Common myeloid progenitor, CD34-positive (primary cell): ENCODE measurements at regions not wholly inside any gene's neighbourhood (a gene's known extent, or its start where the extent isn't known, plus 50 kb on each side); places are given as distances from the start of the nearest gene placed in this dataset.
A peak's percentile ranks its signal among the peaks of the same experiment; 100 is the strongest.

Source experiments
- CTCF ChIA-PET: fragments of 350-600 bp; sonication (Branson Sonifier 250); formaldehyde crosslinking; loops from one replicate; lab custom pipeline; 2021; ENCODE audit warnings: antibody characterized with exemption; lab: Charles Lee
- POLR2A ChIA-PET: fragments of 350-600 bp; sonication (Branson Sonifier 250); formaldehyde crosslinking; loops from one replicate; lab custom pipeline; 2021; ENCODE audit warnings: antibody characterized with exemption; lab: Charles Lee
- DNase-seq, 3 donors: peaks; one replicate each; pipeline versions ENCODE4 v3.0.0 to v3.0.0-alpha.2; 2013
- H3K27ac ChIP-seq, 2 experiments: 1 replicate in 1 of 2; 2 replicates in 1 of 2; pipeline ENCODE4 v1.7.0; 2013; ENCODE audit warnings: inconsistent platforms in 2 of 2, low read length in 2 of 2, mild to moderate bottlenecking in 2 of 2, low read depth in 1 of 2, moderate library complexity in 1 of 2; ENCODE audit not compliant: severe bottlenecking in 2 of 2, insufficient read depth in 1 of 2, poor library complexity in 1 of 2
- H3K27me3 ChIP-seq, 5 experiments: replicated peaks in 2 of 5; 1 replicate in 3 of 5; 2 replicates in 2 of 5; pipeline versions ENCODE4 v1.6.1 to v1.7.0; 2013; ENCODE audit warnings: low read length in 4 of 5, mild to moderate bottlenecking in 2 of 5, moderate library complexity in 2 of 5, inconsistent platforms in 1 of 5; ENCODE audit not compliant: insufficient read depth in 5 of 5, control insufficient read depth in 4 of 5
- H3K36me3 ChIP-seq, 4 experiments: 1 replicate in 2 of 4; 2 replicates in 2 of 4; pipeline versions ENCODE4 v1.6.1 to v1.7.0; 2013; ENCODE audit warnings: low read length in 3 of 4, control low read depth in 1 of 4, mild to moderate bottlenecking in 1 of 4; ENCODE audit not compliant: control insufficient read depth in 4 of 4, insufficient read depth in 4 of 4
- H3K4me1 ChIP-seq, 4 experiments: 1 replicate in 3 of 4; 2 replicates in 1 of 4; pipeline versions ENCODE4 v1.6.1 to v1.7.1; 2013; ENCODE audit warnings: low read length in 3 of 4, mild to moderate bottlenecking in 3 of 4, control low read depth in 1 of 4, inconsistent platforms in 1 of 4, moderate library complexity in 1 of 4; ENCODE audit not compliant: control insufficient read depth in 4 of 4, insufficient read depth in 4 of 4; ENCODE audit errors: control extremely low read depth in 1 of 4
- H3K4me3 ChIP-seq, 7 experiments: 1 replicate in 4 of 7; 2 replicates in 3 of 7; pipeline versions ENCODE4 v1.5.1 to v1.7.0; 2013; ENCODE audit warnings: mild to moderate bottlenecking in 7 of 7, low read length in 6 of 7, moderate library complexity in 6 of 7, inconsistent platforms in 2 of 7, low read depth in 2 of 7, control low read depth in 1 of 7; ENCODE audit not compliant: insufficient read depth in 4 of 7, control insufficient read depth in 1 of 7; ENCODE audit errors: extremely low read depth in 1 of 7
- H3K9me3 ChIP-seq, 5 experiments: 1 replicate in 4 of 5; 2 replicates in 1 of 5; pipeline versions ENCODE4 v1.6.1 to v1.7.1; 2013; ENCODE audit warnings: low read length in 4 of 5, mild to moderate bottlenecking in 2 of 5, inconsistent platforms in 1 of 5, low read depth in 1 of 5, moderate library complexity in 1 of 5; ENCODE audit not compliant: control insufficient read depth in 4 of 5, insufficient read depth in 2 of 5; ENCODE audit errors: control extremely low read depth in 1 of 5
- WGBS: methylation state at CpG from one replicate; pipeline ENCODE4 v1.1.5; 2013; ENCODE audit not compliant: insufficient coverage; 5-methylcytosine and 5-hydroxymethylcytosine counted together

GRCh38 chrX:147736045-147736444 is 175.7 kb upstream of the FMR1 start:
- no peak for DNase-seq
- Histone ChIP-seq H3K4me3 (no peak overlapping the region), H3K27ac (no peak overlapping the region), H3K4me1 (peaks cover 0 to 6% (median 2%) of the 10 kb centered on the region in 4 experiments), H3K36me3 (no peaks in the 10 kb centered on the region), H3K27me3 (no peaks in the 10 kb centered on the region), H3K9me3 (no peaks in the 10 kb centered on the region)
- CTCF ChIA-PET = interaction anchor here (0.6 kb wide), 1 partner anchor 36 kb away, joined by 3 read pairs; no protein-coding TSS in a partner anchor
- POLR2A ChIA-PET = no interaction called here
- WGBS = no CpG with 5 or more reads among the region's 5 CpGs

GRCh38 chrX:147737690-147738089 is 174.0 kb upstream of the FMR1 start:
- Histone ChIP-seq H3K36me3 (no peaks in the 10 kb centered on the region), H3K4me3 (no peak overlapping the region), H3K27me3 (no peaks in the 10 kb centered on the region), H3K4me1 (peaks cover 0 to 6% (median 2%) of the 10 kb centered on the region in 4 experiments), H3K27ac (no peak overlapping the region), H3K9me3 (no peaks in the 10 kb centered on the region)
- no CpG with 5 or more reads among the region's 3 CpGs for WGBS
- ChIA-PET CTCF (no interaction called here), POLR2A (no interaction called here)
- DNase-seq = peak in 1 of 3 donors; percentile 3

- ChIA-PET CTCF (no interaction called here), POLR2A (no interaction called here)
- H3K27me3 ChIP-seq = no peaks in the 10 kb centered on the region
- H3K27ac ChIP-seq = no peak overlapping the region
- peak in 2 of 3 donors; percentile 12 to 15 for DNase-seq
- H3K9me3 ChIP-seq = no peaks in the 10 kb centered on the region
- H3K36me3 ChIP-seq = no peaks in the 10 kb centered on the region
- peaks cover 0 to 6% (median 2%) of the 10 kb centered on the region in 4 experiments for H3K4me1 ChIP-seq
- WGBS = 83% methylated on average over 2 of the region's 3 CpGs
- no peak overlapping the region for H3K4me3 ChIP-seq
Measured at GRCh38 chrX:147738265-147738664, 173.5 kb upstream of the FMR1 start.

- Histone ChIP-seq H3K4me1 (peaks cover 0 to 6% (median 2%) of the 10 kb centered on the region in 4 experiments), H3K4me3 (no peak overlapping the region), H3K27ac (no peak overlapping the region), H3K36me3 (no peaks in the 10 kb centered on the region), H3K27me3 (no peaks in the 10 kb centered on the region), H3K9me3 (no peaks in the 10 kb centered on the region)
- ChIA-PET POLR2A (no interaction called here), CTCF (no interaction called here)
- no CpG with 5 or more reads among the region's 1 CpG for WGBS
- DNase-seq = no peak
Measured at GRCh38 chrX:147739196-147739595, 172.5 kb upstream of the FMR1 start.

- no peak overlapping the region for H3K27ac ChIP-seq
- no peak overlapping the region for H3K4me3 ChIP-seq
- H3K9me3 ChIP-seq = no peaks in the 10 kb centered on the region
- ChIA-PET CTCF (no interaction called here), POLR2A (no interaction called here)
- H3K4me1 ChIP-seq = peaks cover 0 to 6% (median 2%) of the 10 kb centered on the region in 4 experiments
- H3K27me3 ChIP-seq = no peaks in the 10 kb centered on the region
- 100% methylated on average over 1 of the region's 2 CpGs for WGBS
- no peaks in the 10 kb centered on the region for H3K36me3 ChIP-seq
- no peak for DNase-seq
Measured at GRCh38 chrX:147741776-147742175, 169.9 kb upstream of the FMR1 start.

- ChIA-PET CTCF (no interaction called here), POLR2A (no interaction called here)
Measured at GRCh38 chrX:147749308-147749707, 162.4 kb upstream of the FMR1 start.

GRCh38 chrX:147757750-147758149 is 154.0 kb upstream of the FMR1 start:
- Histone ChIP-seq H3K4me3 (no peak overlapping the region), H3K27ac (no peak overlapping the region), H3K36me3 (no peaks in the 10 kb centered on the region), H3K9me3 (no peaks in the 10 kb centered on the region), H3K4me1 (peaks cover 0 to 2% (median 0%) of the 10 kb centered on the region in 4 experiments), H3K27me3 (no peaks in the 10 kb centered on the region)
- CTCF ChIA-PET = no interaction called here
- WGBS = 87% methylated on average over 5 of the region's 5 CpGs
- DNase-seq = no peak
- POLR2A ChIA-PET = no interaction called here

More at GRCh38 chrX:147749308-147749707, 162.4 kb upstream of the FMR1 start:
- peak in 1 of 3 donors; percentile 3 for DNase-seq
- H3K4me3 ChIP-seq = no peak overlapping the region
- WGBS = 92% methylated on average over 2 of the region's 2 CpGs
- H3K36me3 ChIP-seq = no peaks in the 10 kb centered on the region
- H3K4me1 ChIP-seq = no peaks in the 10 kb centered on the region
- no peaks in the 10 kb centered on the region for H3K9me3 ChIP-seq
- H3K27me3 ChIP-seq = no peaks in the 10 kb centered on the region
- no peak overlapping the region for H3K27ac ChIP-seq
